Neural progenitor cell (in vitro differentiated cells): ENCODE measurements at regions not wholly inside any gene's neighbourhood (a gene's known extent, or its start where the extent isn't known, plus 50 kb on each side); places are given as distances from the start of the nearest gene placed in this dataset.

Source experiments
- EZH2 ChIP-seq: fragments of 200-600 bp; sonication (generic); IDR thresholded peaks from 2 replicates; pipeline ENCODE4 v1.6.1; 2017; ENCODE audit warnings: antibody characterized with exemption, mild to moderate bottlenecking, moderate library complexity
- EZH2phosphoT487 ChIP-seq: fragments of 200-600 bp; sonication (generic); IDR thresholded peaks from 2 replicates; pipeline ENCODE4 v1.6.1; 2017; ENCODE audit warnings: antibody characterized with exemption
- TF ChIP-seq, protein P1 (sequence below): fragments of 200-600 bp; sonication (generic); IDR thresholded peaks from 2 replicates; pipeline ENCODE4 v1.5.1; 2017; ENCODE audit warnings: antibody characterized with exemption, mild to moderate bottlenecking

DNA sequence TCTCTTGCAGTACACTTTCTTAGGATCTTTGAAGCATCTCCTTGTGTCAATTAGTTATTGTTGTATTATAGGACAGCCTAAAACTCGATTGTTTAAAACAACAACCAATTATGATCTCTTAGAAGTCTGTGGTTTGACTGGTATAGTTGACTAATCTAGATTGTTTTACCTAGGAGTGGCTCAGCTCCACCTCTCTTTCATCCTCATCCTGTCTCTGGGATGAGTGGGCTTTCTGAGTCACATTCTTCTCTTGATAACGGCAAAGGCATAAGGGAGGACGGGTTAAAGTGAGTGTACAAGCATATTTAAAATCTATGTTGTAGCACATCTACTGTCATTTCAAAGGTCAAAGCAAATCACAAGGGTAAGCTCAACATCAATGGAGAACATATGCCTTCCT lies 102.3 kb upstream of the GULP1 start:
- TF ChIP-seq, protein P1, sequence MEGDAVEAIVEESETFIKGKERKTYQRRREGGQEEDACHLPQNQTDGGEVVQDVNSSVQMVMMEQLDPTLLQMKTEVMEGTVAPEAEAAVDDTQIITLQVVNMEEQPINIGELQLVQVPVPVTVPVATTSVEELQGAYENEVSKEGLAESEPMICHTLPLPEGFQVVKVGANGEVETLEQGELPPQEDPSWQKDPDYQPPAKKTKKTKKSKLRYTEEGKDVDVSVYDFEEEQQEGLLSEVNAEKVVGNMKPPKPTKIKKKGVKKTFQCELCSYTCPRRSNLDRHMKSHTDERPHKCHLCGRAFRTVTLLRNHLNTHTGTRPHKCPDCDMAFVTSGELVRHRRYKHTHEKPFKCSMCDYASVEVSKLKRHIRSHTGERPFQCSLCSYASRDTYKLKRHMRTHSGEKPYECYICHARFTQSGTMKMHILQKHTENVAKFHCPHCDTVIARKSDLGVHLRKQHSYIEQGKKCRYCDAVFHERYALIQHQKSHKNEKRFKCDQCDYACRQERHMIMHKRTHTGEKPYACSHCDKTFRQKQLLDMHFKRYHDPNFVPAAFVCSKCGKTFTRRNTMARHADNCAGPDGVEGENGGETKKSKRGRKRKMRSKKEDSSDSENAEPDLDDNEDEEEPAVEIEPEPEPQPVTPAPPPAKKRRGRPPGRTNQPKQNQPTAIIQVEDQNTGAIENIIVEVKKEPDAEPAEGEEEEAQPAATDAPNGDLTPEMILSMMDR = no peak
- no peak for TF ChIP-seq EZH2phosphoT487
- TF ChIP-seq EZH2 = no peak
